HG03280 (cell line): ENCODE measurements at regions not wholly inside any gene's neighbourhood (a gene's known extent, or its start where the extent isn't known, plus 50 kb on each side); places are given as distances from the start of the nearest gene placed in this dataset.
"Not testable (repeated sequence)": the region's sequence is repeated elsewhere in the genome, so short reads cannot be mapped to it uniquely, and the experiment has no call there.

Source experiments
- ATAC-seq: cut with Tn5 transposase; IDR thresholded peaks from one replicate; pipeline ENCODE4 v1.9.1; 2021; ENCODE audit warnings: mild to moderate bottlenecking, moderate library complexity; ENCODE audit not compliant: unreplicated experiment

DNA sequence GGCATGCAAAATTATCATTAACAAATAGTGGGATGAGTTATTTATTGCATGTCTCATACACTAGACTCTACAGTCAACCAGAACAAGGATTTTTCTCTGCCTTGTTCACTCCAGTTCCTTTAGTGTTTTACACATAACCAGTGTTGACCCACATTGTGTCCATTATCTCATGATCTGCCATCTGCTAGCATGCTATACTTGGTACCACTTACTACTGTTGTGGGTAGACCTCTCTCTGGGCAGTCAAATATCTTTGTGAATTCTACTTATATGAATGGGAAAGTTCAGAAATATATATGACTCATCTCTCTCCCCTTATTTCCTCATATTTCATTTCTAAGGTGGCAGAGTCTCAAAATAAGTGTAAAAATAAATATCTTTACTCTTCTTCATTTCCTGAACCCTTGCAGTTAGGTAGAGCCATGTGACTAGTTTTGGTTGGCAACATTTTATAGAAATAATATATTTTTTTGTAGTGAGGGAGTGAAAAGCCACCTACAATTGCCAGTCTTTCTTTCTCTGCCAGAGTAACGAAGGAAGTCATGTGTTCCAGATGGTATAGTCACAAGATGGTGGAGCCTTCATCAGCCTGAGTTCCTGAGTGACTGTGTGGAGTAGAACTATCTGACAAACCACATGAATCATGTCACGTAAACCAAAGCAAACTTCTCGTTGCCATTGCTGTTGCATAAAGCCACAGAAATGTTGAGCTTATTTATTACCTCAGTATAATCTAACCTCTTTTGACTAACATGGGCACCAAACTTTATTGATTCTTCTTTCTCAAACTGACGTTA lies 704.0 kb downstream of the RNF144A start:
- no peak for ATAC-seq

DNA sequence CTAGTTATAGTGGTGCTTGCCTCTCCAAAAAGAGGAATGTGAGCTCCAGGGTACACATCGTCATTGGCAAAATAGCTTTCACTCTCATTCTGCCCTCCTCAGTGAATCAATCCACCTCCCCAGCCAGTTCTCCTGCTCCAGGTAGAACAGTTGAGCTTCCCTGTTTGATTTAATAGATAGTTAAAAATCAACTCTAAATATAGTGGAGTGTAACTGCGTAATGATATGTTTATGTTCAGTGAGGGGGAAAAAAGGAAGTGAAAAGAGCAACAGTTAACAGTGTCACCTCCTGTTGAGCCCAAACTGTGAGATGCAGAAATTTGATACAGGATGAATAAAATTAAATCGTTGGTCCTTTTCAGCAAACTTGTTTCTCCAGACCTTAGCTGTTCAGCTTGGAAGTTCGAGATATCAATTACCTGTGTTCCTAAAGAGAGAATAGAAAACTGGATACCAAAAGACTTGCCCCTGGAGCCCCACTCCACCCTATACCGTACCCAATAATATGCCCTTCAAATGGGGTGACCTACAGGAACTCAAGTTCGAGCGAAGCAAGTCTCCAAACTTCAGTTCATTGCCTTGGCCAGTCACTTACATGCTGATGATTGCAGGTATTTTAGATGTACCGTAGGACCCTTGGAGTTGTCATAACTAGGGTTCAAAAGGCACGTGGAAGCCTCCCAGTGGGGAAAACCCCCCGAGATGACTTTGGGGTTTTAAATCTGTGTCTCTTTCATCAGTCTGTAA lies 708.4 kb downstream of the RNF144A start:
- ATAC-seq, result no peak

- ATAC-seq, result no peak
Observed at GRCh38 chr2:7626139-7626537, 708.9 kb downstream of the RNF144A start.

DNA sequence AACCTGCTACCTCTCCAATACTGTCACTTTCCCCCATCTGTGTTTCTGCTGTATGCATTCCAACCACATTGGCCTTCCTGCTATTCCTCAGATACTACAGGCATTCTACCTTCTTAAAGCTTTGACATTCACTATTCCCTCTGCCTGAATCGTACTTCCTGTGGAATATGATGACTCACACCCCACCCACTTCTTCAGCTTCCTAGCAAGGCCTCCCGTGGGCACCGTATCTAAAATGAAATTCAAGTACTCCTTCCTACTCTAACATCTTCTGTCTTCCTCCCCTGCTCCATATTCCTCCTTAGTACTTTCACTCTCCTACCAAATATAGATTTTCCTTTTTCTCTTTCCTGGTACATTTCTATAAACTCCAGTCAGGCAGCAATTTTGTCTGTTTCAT lies 710.4 kb downstream of the RNF144A start:
- no peak for ATAC-seq

DNA sequence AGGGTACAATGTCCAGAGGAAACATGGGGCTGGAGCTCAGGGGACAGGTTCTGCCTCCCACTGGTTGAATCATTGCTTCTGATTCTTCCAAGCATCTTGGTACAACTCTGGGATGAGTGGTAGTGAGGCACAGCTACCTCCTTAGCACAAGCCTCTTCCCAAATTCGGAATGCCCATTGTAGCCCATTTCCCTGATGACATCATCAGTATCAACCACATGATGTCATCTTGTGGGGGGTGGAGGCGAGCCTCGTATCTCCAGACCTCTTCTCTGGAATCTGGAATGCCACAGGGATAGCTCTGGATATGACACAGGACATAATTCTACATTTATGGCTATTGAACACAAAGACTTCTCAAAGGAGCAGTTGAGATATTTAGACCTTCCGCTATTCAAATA lies 715.2 kb downstream of the RNF144A start:
- ATAC-seq, result no peak

DNA sequence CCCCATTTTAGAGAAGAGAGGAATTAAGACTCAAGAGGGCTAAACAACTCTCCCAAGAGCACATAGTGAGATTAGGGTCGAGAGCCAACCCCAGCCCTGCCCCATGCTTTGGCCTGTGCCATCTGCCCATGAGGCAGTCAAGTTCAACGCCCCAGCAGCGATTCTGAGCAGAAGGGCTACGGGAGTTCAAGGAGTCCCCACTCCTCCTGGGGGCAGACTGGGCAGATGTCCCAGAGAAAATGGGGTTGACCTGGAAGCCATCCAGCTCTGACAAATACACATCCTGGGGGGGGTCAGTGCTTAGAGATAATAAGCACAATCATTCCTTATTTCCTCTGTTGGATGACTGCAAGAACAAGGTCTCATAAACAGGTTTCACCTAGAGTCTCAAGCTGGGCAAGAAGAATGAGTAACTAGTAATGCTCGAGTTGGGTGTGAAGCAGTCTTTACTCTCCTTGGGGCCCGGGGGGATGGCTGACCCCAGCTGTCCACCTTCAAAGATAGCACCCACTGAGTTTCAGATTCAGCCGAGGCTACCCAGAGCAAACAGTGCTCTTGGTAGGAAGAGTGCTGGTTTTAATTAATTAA lies 716.4 kb downstream of the RNF144A start:
- no peak for ATAC-seq

GRCh38 chr2:7634409-7634808 lies 717.2 kb downstream of the RNF144A start:
- no peak for ATAC-seq

- no peak for ATAC-seq
Observed at GRCh38 chr2:7639476-7639875, 722.3 kb downstream of the RNF144A start.

- ATAC-seq, result not testable (repeated sequence)
Observed at GRCh38 chr2:7641272-7641671, 724.1 kb downstream of the RNF144A start.

DNA sequence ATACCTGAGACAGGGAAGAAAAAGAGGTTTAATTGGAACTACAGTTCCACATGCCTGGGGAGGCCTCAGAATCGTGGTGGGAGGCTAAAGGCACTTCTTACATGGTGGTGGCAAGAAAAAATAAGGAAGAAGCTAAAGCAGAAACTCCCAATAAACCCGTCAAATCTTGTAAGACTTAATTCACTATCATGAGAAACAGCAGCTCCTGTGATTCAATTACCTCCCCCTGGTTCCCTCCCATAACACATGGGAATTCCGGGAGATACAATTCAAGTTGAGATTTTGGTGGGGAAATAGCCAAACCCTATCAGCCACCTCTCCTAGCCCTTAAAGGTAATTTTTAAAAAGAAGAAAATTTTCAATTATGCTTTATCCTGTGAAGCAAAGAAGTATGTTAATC lies 728.8 kb downstream of the RNF144A start:
- no peak for ATAC-seq

DNA sequence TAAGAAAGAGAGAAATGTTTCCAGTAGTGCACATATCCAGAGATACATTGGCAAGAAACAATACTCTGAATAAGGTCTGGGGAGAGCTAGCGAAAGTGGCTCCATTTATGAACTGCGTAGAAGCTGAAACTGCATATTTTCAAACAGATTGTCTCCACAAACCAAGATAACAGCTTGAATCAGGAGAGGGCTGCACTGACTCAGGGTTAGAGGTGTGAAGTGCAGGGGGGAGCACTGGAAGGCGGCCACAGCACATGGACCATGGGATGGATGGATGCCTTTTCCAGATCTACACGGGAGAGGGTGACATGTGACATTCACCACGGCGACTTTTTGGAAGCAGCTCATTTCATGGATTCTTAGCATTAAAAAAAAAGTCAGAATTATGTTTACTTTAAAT lies 729.4 kb downstream of the RNF144A start:
- no peak for ATAC-seq

GRCh38 chr2:7648221-7648795 lies 731.1 kb downstream of the RNF144A start:
- ATAC-seq, result no peak

DNA sequence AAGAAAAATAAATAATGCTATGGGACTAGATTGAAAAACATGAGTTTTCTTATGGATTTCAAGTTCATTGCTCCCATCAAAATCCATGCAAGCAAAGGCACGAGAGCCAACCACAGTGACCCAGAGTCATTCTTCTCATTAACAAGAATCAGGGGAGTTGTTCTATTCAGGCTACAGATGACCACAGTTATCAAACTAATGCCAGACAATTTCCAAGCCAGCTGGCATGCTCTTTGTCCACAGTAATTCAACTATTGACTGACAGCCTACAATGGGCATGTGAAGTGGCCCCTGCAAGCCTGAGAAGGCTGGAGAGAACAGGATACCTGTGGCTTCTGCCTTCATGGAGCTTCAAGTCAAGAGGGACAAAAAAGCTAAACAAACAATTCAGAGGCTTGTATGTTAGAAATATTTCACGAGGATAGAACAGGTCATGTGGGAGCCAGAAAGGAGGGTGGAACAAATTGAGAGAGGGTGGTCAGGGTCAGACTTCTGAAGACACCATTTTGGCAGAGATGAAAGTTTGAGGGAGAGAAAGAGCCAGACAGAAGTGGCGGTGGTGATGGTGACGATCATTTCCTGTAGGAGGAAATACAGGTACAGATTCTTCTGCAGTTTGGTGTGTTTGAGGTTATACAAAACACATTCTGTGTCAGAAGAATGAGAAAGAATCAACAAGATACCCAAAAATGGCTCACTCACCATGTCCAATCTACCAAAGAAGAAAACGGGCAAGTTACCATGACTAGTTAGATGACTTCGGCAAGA lies 732.4 kb downstream of the RNF144A start:
- ATAC-seq, result no peak

DNA sequence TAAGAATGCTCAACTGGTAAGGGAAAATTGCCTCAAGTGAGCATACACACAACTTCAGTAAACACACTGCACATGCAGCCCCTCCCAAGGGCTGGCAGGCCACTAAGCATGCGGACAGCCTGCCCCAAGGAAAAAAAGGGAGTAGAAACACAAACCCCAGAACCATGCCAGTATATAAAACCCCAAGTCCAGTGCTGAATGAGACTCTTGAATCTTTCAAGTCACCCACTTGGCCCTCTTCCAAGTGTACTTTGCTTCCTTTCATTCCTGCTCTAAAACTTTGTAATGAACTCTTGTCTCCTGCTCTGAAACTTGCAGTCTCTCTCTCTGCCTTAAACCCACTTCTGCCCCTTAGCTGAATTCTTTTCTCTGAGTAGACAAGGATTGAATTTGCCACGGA lies 736.4 kb downstream of the RNF144A start:
- ATAC-seq, result no peak

- no peak for ATAC-seq
Observed at GRCh38 chr2:7655629-7656028, 738.4 kb downstream of the RNF144A start.

DNA sequence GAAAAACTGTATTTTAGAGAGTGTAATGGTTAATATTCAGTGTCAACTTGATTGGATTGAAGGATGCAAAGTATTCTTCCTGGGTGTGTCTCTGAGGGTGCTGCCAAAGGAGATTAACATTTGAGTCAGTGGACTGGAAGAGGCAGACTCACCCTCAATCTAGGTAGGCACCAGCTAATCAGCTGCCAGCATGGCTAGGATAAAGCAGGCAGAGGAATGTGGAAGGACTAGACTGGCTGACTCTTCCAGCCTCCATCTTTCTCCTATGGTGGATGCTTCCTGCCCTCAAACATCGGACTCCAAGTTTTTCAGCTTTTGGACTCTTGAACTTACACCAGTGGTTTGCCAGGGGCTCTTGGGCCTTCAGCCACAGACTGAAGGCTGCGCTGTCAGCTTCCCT lies 740.3 kb downstream of the RNF144A start:
- ATAC-seq, result not testable (repeated sequence)

DNA sequence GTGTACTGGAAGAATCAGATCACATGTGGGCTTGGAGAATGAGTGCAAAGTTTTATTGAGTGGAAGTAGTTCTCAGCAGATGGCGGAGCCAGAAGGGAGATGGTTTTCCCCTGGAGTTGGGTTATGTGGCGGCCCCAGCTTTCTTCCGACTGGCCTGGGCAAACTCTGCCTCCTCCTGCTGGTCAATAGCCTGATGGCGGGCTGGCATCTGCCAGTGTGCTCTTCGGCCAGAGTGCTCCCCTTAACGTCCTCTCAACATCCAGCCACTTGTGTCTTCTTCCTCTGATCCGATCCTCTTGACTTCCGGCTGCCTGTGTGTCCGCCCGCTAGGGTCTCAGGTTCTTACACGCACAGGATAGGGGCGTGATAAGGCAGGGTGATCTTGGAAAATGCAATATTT lies 741.3 kb downstream of the RNF144A start:
- ATAC-seq, result no peak

DNA sequence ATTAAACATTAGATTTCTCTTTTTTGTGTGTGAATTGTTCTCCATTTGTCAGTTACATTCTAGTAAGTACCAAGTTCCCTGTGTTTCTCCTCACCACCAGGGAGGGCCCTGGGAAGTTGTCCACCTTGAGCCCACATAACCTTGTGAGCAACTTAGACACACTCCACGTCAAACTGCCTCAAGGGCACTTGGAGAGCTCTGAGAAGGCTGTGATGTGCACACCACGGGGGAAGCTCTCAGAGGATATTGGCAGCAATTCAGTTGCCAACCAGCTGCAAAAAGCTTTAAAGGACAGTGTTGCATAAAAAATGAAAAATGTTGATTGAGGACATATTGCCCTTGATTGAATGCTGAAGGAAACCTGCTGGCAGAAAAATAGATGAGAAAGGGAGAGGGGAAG lies 743.6 kb downstream of the RNF144A start:
- ATAC-seq, result no peak

DNA sequence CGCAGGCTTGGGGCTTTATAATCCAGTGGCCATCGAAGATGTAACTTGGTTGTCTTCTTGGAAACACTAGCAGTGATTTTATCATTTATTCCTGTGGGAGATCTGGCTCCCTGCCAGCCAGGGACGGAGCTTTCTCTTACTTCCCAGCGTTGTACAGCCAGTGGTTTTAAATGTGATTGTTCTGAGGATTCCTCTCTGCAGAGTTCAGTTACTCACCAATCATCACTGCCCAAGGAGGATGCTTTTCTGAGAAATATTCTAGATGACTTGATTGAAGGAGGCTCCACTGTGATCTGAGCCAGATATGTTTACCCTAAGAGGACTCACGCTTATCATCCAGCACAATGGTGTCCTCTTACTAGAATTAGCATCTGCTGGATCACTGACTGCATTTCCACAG lies 744.3 kb downstream of the RNF144A start:
- no peak for ATAC-seq

- ATAC-seq, result peak; percentile 90
Observed at GRCh38 chr2:7665880-7666279, 748.7 kb downstream of the RNF144A start.
